NCI-H774 (cell line): ENCODE measurements at regions not wholly inside any gene's neighbourhood (a gene's known extent, or its start where the extent isn't known, plus 50 kb on each side); places are given as distances from the start of the nearest gene placed in this dataset.
"Not testable (repeated sequence)": the region's sequence is repeated elsewhere in the genome, so short reads cannot be mapped to it uniquely, and the experiment has no call there.

Experiments
- DNase-seq: peaks from one replicate; lab custom pipeline; 2025; lab: John Stamatoyannopoulos, UW

DNA sequence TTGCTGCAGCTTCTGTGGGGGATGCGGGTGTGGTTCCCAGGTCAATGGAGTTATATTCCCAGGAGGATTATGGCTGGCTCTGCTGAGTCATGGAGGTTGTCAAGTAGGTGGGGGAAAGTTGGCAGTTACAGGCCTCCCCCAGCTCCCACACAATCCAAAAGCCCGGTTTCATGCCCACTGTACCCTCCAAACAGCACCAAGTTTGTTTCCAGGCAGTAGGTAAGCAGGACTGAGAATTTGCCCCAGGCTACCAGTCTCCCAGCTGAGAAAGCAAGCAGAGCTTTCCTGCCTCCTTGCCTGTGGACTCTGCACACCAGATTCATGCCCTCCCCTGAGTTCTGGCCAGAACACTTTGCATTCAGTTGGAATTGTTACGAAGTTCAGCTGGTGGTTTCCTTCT is 578.2 kb downstream of the MEI4 start:
- DNase-seq = no peak

DNA sequence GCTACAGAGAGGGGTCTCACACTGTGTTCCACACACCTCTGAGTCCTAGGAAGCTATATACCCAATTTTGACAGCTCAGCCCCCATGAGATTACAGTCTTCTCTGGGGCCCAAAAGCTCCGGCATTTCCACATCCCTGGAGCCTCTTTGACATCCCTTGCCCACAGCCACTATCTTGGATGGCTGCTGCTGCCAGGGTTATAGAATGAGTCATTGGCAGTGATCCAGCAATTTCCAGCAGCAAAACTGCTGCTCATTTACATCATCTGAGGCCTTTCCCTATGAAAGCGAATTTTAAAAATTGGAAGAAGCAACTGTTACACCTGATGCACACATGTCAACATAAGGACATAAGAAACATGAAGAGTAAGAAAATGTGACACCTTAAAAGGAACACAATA is 590.7 kb downstream of the MEI4 start:
- DNase-seq = no peak

DNA sequence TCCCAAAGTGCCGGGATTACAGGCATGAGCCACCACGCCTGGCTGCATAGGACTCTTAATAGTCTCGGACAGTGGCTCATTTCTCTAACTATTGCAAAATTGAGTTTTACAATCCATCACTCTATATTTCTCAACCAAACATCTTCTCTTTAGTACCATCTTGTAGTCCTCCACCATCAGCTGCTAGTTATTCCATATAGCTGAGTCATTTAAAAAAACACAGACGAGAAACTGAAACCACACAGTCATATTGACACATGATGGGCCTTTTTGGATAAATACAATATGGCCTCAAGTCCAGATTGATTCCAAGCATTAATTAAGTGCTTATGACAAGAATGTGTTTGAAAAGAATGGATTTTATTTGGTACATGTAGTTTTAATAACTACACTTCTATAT is 599.1 kb downstream of the MEI4 start:
- DNase-seq = no peak

DNA sequence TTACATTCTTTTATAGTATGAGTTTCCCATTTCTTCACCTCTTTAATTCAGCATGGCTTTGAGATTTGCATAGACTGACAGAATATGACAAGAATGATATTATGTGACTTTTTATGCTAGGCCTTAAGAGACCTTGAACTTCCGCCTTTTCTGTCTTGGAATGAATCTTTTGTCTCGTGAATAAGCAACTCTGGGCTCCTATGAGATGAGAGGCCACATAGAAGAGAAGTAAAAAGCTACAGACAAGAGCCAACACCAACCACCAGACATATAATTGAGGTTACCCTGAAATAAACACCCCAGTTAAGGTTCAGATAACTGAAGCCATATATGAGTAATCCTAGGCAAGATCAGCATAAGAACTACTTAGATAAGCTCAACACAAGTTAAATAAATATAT is 600.8 kb downstream of the MEI4 start:
- no peak for DNase-seq

DNA sequence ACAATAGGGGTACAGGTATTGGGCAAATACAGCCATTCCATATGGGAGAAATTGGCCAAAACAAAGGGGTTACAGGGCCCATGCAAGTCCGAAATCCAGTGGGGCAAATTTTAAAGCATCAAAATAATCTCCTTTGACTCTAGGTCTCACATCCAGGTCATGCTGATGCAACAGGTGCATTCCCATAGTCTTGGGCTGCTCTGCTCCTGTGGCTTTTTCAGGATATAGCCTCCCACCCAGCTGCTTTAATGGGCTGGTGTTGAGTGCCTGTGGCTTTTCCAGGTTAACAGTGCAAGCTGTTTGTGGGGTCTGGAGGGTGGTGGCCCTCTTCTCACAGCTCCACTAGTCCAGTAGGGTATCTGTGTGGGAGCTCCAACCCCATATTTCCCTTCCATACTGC is 607.1 kb downstream of the MEI4 start:
- DNase-seq = no peak

DNA sequence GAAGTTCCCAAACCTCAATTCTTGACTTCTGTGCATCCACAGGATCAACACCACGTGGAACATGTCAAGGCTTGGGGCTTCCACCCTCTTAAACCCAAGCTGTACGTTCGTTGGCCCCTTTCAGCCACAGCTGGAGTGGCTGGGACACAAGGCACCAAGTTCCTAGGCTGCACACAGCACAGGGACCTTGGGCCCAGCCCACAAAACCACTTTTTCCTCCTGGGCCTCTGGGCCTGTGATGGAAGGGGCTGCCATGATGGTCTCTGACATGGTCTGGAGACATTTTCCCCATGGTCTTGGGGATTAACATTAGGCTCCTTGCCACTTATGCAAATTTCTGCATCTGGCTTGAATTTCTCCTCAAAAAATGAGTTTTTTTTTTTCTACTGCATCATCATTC is 606.9 kb upstream of the IRAK1BP1 start:
- not testable (repeated sequence) for DNase-seq

DNA sequence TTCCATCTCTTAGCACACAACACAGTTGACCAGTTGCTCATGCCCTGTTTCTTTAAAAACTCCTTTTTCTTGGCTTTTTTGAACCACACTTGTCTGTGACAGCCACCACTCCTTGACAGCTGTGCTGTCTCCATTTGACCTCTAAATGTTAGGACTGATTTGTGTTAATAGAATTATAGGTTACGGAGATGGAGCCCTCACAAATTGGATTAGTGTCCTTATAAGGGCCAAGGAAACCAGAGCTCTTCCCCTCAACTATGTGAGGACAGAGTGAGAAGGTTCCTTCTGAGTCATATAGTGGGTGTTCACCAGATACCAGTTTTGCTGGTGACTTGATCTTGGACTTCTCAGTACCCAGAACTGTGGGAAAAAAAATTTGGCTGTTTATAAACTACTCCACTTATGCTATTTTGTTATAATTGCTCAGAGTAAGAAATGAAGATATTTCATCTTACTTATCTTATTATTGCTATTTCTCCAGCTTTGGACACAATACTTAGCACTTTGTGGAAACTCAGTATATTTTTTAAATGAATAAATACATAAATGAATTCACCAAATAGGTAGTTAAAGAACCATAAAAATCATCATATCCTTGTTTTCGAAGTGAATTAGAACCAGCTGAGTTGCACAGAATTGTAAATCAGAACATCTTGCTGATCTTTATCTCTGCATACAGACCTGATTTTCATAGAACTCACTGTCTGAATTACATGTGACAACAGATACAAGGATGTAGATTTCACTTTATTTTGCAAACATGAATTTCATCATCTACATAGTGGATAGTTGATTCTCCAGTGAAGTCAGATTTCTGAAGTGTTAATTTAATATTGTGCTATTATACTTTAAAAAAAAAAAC is 598.5 kb upstream of the IRAK1BP1 start:
- DNase-seq = no peak

DNA sequence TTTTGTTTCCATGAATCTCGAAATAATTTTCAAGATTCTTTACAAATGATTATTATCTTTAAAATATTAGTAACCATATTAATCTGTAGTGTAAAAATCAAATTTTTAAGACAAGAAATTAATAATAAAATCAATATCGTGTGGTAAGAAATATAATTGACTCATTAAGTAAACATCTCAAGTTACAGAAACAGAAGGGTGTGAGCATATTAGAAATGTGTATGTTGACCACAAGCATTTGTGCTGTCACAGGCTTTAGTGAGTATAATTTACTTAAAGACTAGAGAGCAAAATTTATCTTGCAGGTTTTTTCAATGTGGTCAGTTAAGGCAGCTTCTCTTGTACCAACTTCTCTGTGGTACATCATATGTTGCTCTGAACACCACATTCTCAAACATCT is 566.5 kb upstream of the IRAK1BP1 start:
- DNase-seq = no peak

DNA sequence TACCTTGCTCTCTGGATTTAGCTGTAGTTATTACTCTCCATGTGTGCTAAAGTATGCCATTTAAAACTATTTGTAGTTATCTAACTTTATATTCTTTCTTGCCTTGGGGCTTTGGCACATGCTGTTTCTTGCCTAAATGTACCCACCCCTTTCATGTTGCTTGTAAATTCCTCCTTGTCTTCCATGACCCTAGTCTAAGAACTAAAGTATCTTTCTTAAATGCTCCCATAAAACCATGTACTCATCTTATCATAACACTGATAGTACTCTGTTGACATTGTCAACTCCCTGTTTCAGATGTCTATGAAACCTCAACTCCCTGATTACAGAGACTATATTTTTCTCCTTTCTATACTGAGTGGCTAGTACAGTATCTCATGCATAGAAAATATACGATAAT is 564.9 kb upstream of the IRAK1BP1 start:
- no peak for DNase-seq

DNA sequence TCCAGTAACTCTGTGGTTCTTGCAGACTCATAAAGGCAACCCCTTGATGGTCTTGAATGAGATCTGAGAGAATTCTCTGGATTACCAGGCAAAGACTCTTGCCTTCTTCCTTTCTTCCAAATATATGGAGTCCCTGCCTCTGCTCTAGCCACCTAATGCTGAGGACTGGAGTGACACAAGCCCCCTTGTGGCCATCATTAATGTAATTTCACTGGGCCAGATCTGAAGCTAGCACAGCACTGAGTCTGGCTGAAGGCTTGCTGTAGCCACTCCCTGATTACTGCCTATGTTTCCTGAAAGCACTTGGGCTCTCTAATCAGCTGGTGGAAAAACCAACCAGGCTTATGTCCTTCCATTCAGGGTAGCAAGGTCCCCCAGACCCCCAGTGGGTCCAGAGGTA is 559.3 kb upstream of the IRAK1BP1 start:
- no peak for DNase-seq

DNA sequence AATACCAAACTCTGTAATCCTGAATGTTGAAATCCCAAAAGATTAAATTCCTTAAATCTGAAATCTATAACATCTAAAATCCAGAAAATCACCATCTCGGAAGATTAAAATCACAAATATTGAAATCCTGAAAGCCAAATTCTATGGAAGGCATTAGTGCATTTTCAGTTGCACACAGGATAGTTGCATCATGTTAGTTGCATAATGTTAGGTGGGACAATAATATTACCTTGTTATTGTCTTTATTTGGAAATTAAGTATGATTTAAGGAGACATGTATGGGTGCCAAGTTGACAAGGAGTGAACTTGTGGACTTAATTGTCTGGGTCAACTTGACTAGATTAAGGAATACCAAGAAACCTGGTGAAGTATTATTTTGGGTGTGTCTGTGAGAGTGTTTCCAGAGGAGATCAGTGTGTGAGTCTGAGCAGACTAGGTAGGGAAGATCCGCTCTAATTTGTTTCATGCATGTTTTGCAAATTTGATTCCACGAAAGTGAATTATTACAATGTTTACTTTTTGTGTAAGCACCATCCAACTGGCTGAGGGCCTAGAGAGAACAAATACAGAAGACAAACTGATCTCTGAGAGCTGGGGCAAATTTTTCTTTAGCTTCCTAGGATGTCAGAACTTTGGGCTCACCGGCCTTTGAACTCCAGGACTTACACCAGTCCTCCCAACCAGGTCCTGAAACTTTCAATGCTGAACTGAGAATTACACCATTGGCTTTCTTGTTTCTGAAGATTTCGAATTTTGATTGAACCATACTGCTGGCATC is 545.1 kb upstream of the IRAK1BP1 start:
- DNase-seq = no peak

DNA sequence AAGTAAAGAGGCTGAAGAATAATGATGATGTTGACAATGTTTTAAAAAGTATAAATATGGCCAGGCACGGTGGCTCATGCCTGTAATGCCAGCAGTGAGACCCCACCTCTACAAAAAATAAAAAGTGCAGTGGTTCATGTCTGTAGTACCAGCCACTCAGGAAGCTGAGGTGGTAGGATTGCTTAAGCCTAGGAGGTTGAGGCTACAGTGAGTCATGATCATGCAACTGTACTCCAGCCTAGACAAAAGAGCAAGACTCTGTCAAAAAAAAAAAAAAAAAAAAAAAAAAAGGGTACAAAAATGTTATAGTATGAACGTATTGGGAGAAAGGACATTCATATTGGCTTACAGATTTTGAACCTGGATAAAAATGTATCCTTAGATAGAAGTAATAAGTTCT is 543.1 kb upstream of the IRAK1BP1 start:
- no peak for DNase-seq

DNA sequence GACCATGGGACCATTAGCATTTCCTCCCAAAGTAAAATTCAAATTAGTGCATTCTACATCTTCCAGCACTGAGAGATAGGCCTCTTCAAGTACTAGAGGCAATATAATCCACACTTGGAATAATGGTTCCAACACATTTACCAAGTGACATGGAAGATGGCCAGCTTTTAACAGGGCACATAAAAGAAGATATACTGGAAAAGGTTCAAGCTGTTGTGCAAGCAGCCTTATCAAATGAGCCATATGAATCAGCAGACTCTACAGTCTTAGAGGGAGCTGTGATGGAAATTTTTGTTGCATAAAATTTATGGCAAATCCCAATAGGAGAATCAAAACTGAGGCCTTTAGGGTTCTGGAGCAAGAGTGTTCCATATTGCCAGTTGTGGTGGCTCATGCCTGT is 526.6 kb upstream of the IRAK1BP1 start:
- DNase-seq = no peak

DNA sequence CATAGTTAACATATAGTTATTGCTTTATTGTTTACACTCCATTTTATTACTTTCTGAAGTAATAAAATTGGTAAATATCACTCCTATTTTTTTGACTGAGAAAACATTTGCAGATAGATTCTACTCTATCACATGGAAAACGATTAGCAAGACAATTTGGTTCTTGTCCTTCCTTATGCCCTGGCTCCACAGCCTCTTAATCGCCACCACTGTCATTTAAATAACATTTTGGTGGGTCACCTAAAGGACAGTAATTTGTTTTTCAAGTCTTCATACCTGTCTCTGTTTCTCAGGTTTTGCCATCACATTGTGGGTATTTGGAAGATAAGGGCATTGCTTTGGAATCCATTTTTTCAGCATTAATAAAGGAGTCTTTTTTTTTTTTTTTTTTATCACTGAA is 521.5 kb upstream of the IRAK1BP1 start:
- DNase-seq = no peak

DNA sequence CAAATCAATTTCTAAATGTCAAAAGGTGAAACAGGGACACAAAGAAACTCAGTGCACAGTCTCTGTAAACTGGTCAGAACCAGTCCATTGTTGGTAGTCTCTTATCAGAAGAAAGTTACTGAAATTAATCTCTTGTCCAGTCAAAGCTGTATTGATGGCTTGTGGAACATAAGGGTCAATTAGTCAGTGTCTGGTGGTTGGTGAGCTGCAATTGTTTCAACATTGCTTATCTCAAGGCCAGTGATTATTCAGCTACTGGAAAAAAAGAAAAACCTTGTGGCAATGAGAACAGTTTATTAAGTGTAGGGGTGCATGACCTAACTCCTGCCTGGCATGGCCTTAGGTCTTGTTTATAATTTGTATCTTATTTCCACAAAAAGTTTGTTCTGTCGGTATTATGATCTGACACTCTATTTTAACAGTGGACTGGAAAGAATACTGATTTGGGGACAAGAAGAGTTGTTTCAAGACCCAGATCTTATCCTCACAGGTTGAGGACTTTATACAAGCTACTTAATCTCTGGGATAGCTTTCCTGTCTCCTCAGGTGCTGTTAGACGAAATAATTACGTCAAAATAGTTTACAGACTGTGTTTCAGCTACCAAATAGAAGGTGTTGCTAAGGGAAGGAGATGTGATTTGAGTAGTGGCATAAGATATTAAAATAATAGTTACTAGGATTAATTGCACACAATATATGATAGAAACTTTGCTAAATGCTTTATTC is 520.0 kb upstream of the IRAK1BP1 start:
- no peak for DNase-seq

DNA sequence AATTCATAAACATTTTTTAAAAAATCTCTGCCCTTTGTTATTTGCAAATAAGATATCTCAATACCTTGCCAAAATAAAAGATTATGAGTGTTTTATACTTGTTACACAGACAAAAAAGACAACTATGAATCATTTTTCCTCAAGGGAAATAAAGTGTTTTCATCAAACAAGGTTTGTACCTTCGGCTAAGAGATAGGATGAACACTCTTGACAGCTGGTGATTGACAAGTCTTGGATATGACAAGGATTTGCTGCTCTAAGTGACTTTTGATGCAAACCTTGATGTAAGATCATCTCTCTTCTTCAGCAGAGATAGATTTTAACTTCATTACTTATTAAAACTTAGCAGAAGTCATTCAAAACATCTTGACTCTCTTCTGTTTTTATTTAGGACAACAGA is 514.3 kb upstream of the IRAK1BP1 start:
- no peak for DNase-seq

DNA sequence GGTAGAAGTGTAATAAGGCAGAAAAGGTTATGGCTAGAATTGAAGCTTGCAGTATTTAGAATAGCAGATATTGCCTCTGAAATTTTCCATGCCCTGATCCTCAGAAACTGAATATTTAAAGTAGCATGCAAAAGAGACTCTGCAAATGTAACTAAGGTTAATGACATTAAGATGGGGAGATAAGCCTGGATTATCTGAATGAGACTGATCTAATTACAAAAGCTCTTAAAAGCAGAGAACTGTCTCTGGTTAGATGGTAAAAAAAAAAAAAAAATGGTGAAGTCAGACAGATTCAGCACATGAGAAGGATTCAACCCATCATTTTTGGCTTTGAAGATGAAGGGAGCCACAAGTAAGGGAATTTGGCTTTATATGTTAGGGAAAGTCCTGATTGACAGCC is 503.7 kb upstream of the IRAK1BP1 start:
- no peak for DNase-seq

DNA sequence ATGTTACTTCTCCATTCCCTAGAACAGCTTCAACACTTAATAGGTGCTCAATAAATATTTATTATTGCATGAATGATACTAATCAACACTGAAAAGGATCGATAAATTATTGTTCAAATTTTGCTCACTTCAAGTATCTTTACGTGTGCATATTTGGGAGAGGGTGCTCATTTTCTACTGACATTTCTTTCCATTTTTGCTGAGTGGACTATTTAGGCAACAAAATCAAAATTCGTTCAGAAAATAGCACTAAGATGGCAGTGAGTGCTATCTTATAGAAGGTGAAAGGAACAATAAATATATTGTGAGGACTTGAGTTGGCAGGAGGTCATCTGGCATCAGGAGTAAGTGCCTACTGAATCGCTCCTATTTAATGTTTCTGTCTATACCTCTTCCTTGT is 501.9 kb upstream of the IRAK1BP1 start:
- DNase-seq = no peak

DNA sequence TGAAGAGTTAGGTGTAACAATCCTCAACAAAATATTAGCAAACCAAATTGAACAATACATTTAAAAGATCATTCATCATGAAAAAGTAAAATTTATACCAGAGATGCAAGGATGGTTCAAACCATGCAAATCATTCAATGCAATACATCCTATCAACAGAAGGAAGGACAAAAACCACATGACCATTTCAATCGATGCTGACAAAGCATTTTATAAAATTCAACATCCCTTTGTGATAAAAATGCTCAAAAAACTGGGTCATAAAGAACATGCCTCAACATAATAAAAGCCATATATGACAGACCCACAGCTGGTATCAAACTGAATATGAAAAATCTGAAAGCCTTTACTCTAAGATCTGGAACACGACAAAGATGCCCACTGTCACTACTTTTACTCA is 490.3 kb upstream of the IRAK1BP1 start:
- no peak for DNase-seq

DNA sequence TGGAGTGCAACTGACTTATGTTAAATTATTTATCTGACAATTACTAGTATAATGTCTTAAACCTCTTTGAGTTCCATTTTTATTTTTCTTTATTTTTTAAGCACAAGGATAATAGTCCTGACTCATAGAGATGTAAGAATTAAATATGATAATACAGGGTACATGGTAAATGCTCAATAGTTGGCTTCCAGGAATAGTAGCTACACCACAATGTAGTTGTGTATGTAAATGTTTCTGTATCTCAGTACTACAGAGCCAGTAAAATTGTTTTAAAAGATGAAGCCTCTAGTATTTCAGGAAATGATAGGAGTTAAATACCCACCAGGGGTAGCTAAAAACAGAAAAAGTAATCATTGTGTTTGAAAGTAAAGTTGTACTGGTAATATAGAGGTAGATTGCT is 487.4 kb upstream of the IRAK1BP1 start:
- DNase-seq = no peak

DNA sequence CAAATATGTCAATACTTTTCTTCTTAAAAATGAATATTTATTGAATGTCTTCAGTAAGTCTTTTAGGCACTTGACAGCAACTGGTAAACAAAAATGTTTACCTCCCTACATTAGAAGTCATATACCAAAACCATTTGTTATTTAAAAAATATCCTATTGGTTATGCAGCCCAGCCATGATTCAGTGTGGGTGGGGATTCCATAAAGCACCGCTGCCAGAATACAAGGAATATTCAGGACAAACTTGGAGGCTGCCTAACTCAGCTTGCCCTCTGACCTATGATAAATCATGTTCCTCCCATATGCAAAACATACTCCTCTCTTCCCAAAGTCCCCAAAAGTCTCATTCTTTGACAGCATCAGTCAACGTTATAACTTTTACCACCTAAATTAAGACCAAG is 486.8 kb upstream of the IRAK1BP1 start:
- DNase-seq = no peak

DNA sequence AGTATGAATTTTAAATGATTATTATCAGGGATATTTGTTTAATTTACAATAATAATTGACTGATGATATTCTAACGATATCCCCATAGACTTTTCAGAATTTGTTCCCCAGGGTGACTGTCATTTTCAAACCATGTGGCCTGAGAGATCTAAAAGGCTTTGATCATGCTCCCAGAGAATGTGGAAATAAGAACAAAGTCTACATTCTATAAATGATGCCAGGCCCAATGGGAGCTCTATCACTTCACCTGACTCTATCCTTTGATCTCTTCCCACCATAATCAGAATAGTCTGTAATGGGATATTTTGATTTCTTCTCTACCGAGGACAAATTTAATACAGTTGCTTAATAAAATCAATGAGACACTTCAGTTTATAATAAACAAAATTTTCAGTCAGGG is 483.4 kb upstream of the IRAK1BP1 start:
- no peak for DNase-seq

DNA sequence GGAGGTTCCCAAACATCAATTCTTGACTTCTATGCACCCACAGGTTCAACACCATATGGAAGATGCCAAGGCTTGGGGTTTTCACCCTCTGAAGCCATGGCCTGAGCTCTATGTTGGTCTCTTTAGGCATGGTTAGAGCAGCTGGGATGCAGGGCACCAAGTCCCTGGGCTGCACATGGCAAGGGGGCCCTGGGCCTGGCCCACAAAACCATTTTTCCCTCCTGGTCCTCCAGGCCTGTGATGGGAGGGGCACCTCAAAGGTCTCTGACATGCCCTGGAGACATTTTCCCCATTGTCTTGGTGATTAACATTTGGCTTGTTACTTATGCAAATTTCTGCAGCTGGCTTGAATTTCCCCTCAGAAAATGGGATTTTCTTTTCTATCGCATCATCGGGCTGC is 480.5 kb upstream of the IRAK1BP1 start:
- not testable (repeated sequence) for DNase-seq
